Left hindlimb (tissue), 1 donor: ENCODE measurements at regions not wholly inside any gene's neighbourhood (a gene's known extent, or its start where the extent isn't known, plus 50 kb on each side); places are given as distances from the start of the nearest gene placed in this dataset.

Source experiments
- DNase-seq: peaks from one replicate; pipeline ENCODE4 v3.0.0-alpha.2; 2018

- DNase-seq = no peak
Observed at GRCh38 chr2:19409046-19409445, 50.6 kb upstream of the OSR1 start.

- no peak for DNase-seq
Observed at GRCh38 chr2:19408592-19408991, 50.2 kb upstream of the OSR1 start.
